ENCODE measurements at regions not wholly inside any gene's neighbourhood (a gene's known extent, or its start where the extent isn't known, plus 50 kb on each side); places are given as distances from the start of the nearest gene placed in this dataset.
"Not testable (repeated sequence)": the region's sequence is repeated elsewhere in the genome, so short reads cannot be mapped to it uniquely, and the experiment has no call there.

DNA sequence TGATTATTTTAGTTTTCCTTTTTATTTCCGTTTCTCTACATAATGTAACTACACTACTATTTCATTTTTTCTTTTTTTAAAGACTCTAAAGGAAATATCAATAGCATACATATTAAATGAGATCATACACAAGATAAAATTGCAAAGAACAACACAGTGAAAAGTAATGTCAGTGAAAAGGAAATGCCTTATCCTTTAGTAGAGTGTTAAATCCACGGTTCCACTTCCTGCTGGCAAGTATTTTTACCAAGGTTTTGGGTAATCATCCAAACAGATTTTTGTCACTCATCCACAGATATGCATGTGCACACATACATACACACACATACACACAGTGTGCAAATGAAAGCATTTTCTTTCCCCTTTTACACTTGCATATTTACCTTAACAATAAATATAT is 548.9 kb downstream of the PPP4R3C start:
- H3K4me3 Mint-ChIP-seq, result no peak overlapping the region

DNA sequence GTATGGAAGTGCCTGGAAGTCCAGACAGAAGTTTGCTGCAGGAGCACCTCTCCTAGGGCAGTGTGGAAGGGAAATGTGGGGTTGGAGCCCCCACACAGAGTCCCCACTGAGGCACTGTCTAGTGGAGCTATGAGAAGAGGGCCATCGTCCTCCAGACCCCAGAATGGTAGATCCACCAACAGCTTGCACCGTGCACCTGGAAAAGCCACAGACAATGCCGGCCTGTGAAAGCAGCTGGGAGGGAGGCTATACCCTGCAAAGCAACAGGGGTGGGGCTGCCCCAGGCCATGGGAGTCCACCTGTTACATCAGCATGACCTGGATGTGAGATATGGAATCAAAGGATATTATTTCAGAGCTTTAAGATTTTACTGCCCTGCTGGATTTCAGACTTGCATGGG is 551.4 kb downstream of the PPP4R3C start:
- not testable (repeated sequence) for H3K4me1 ChIP-seq; H4K20me1 ChIP-seq (ENCODE audit: low read depth); DNase-seq (ENCODE audit: low spot score); H3K9ac ChIP-seq; H3K27me3 Mint-ChIP-seq (ENCODE audit: insufficient read depth, low read depth); H3K9me3 ChIP-seq (ENCODE audit: low read depth); H3K79me2 ChIP-seq (ENCODE audit: low read depth); H3K4me1 Mint-ChIP-seq; H3K27me3 ChIP-seq; H3K27ac Mint-ChIP-seq; H3K36me3 ChIP-seq; H3K9me3 Mint-ChIP-seq; H3K27ac ChIP-seq; H3K4me3 Mint-ChIP-seq; H3K4me3 ChIP-seq; H3K4me2 ChIP-seq; H2AFZ ChIP-seq (replicated peaks); H3F3A ChIP-seq (ENCODE audit: low read depth); H3K36me3 Mint-ChIP-seq

More for the DNA sequence above, 548.9 kb downstream of the PPP4R3C start:
- H3K4me3 ChIP-seq, result no peak overlapping the region
- peaks cover 2% of the 10 kb centered on the region for H3K9me3 Mint-ChIP-seq
- no peaks in the 10 kb centered on the region for H3K36me3 ChIP-seq
- H2AFZ ChIP-seq (replicated peaks), result no peak overlapping the region
- no peaks in the 10 kb centered on the region for H3K4me1 Mint-ChIP-seq
- H3K27ac ChIP-seq, result no peak overlapping the region
- H3K4me1 ChIP-seq, result no peaks in the 10 kb centered on the region
- no peak overlapping the region for H3K27ac Mint-ChIP-seq
- H3K27me3 Mint-ChIP-seq (ENCODE audit: insufficient read depth, low read depth), result no peaks in the 10 kb centered on the region
- no peak overlapping the region for H3K9ac ChIP-seq
- H4K20me1 ChIP-seq (ENCODE audit: low read depth), result no peaks in the 10 kb centered on the region
- H3K36me3 Mint-ChIP-seq, result no peaks in the 10 kb centered on the region
- H3K4me2 ChIP-seq, result no peak overlapping the region
- no peaks in the 10 kb centered on the region for H3F3A ChIP-seq (ENCODE audit: low read depth)
- H3K79me2 ChIP-seq (ENCODE audit: low read depth), result no peaks in the 10 kb centered on the region
- H3K9me3 ChIP-seq (ENCODE audit: low read depth), result peaks cover 9% of the 10 kb centered on the region
- TF ChIP-seq, protein P1, sequence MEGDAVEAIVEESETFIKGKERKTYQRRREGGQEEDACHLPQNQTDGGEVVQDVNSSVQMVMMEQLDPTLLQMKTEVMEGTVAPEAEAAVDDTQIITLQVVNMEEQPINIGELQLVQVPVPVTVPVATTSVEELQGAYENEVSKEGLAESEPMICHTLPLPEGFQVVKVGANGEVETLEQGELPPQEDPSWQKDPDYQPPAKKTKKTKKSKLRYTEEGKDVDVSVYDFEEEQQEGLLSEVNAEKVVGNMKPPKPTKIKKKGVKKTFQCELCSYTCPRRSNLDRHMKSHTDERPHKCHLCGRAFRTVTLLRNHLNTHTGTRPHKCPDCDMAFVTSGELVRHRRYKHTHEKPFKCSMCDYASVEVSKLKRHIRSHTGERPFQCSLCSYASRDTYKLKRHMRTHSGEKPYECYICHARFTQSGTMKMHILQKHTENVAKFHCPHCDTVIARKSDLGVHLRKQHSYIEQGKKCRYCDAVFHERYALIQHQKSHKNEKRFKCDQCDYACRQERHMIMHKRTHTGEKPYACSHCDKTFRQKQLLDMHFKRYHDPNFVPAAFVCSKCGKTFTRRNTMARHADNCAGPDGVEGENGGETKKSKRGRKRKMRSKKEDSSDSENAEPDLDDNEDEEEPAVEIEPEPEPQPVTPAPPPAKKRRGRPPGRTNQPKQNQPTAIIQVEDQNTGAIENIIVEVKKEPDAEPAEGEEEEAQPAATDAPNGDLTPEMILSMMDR (IDR thresholded peaks at IDR 0.05), result no peak
- no peak for TF ChIP-seq EZH2 (IDR thresholded peaks at IDR 0.05)
- no peaks in the 10 kb centered on the region for H3K27me3 ChIP-seq
- no peak for DNase-seq (ENCODE audit: low spot score)

DNA sequence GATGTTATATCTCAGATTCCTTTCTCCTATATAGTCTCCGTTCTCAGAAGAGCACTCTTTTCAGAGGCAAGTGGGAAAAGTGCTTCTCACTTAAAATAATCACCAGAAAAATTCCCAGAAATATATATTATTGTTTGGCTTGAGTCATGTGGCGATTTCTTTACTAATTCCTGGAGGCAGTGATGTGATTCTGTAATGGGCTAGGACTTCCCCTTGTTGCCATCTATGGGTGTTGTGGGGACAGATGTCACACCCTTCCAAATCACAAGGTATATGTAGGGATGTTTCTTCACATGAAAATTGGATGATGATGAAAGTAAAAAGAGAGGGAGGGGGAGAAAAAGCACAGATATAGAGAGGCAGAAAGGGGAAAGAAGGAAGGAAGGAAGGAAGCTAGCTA is 553.4 kb downstream of the PPP4R3C start:
- H3K4me3 ChIP-seq, result no peak overlapping the region
- no peaks in the 10 kb centered on the region for H3K79me2 ChIP-seq (ENCODE audit: low read depth)
- no peak overlapping the region for H3K4me2 ChIP-seq
- H4K20me1 ChIP-seq (ENCODE audit: low read depth), result no peaks in the 10 kb centered on the region
- no peak overlapping the region for H3K9ac ChIP-seq
- no peaks in the 10 kb centered on the region for H3K27me3 ChIP-seq
- no peaks in the 10 kb centered on the region for H3K36me3 ChIP-seq
- no peaks in the 10 kb centered on the region for H3K9me3 Mint-ChIP-seq
- no peaks in the 10 kb centered on the region for H3K27me3 Mint-ChIP-seq (ENCODE audit: insufficient read depth, low read depth)
- no peaks in the 10 kb centered on the region for H3F3A ChIP-seq (ENCODE audit: low read depth)
- H3K9me3 ChIP-seq (ENCODE audit: low read depth), result peaks cover 9% of the 10 kb centered on the region
- no peak overlapping the region for H3K27ac Mint-ChIP-seq
- no peak overlapping the region for H3K27ac ChIP-seq
- no peak for DNase-seq (ENCODE audit: low spot score)
- no peaks in the 10 kb centered on the region for H3K4me1 ChIP-seq
- TF ChIP-seq EZH2 (IDR thresholded peaks at IDR 0.05) (no peak), EZH2phosphoT487 (IDR thresholded peaks at IDR 0.05) (no peak)
- TF ChIP-seq, protein P1 (IDR thresholded peaks at IDR 0.05), result no peak
- no peak overlapping the region for H2AFZ ChIP-seq (replicated peaks)
- H3K4me1 Mint-ChIP-seq, result no peaks in the 10 kb centered on the region
- H3K36me3 Mint-ChIP-seq, result no peaks in the 10 kb centered on the region
- no peak overlapping the region for H3K4me3 Mint-ChIP-seq

DNA sequence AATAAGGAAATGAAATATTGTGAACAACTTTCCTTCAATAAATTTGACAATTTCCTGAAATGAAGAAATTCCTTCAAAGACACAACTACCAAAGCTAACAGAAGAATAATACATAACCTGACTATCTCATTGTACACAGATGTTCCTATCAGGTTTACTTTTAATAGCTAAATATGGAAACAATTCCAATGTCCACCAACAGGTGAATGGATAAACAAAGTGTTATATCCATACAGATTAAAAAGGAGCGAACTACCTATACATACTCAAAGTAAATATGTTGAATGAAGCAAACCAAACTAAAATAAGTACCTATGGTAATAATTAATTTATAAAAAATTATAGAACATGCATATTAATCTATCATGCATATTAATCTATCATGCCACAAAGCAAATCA is 554.9 kb downstream of the PPP4R3C start:
- Histone ChIP-seq H3K4me3 (no peak overlapping the region), H4K20me1 (ENCODE audit: low read depth) (no peaks in the 10 kb centered on the region), H3K27me3 (no peaks in the 10 kb centered on the region), H3K79me2 (ENCODE audit: low read depth) (no peaks in the 10 kb centered on the region), H3K36me3 (no peaks in the 10 kb centered on the region), H3K4me2 (no peak overlapping the region), H3K9ac (no peak overlapping the region), H3K4me1 (no peaks in the 10 kb centered on the region), H3K27ac (no peak overlapping the region), H3F3A (ENCODE audit: low read depth) (no peaks in the 10 kb centered on the region), H3K9me3 (ENCODE audit: low read depth) (no peaks in the 10 kb centered on the region), H2AFZ (replicated peaks) (no peak overlapping the region)
- no peaks in the 10 kb centered on the region for H3K4me1 Mint-ChIP-seq
- H3K27me3 Mint-ChIP-seq (ENCODE audit: insufficient read depth, low read depth), result no peaks in the 10 kb centered on the region
- TF ChIP-seq EZH2phosphoT487 (IDR thresholded peaks at IDR 0.05) (no peak), EZH2 (IDR thresholded peaks at IDR 0.05) (no peak)
- TF ChIP-seq, protein P1 (IDR thresholded peaks at IDR 0.05), result no peak
- DNase-seq (ENCODE audit: low spot score), result no peak
- H3K36me3 Mint-ChIP-seq, result no peaks in the 10 kb centered on the region
- H3K27ac Mint-ChIP-seq, result no peak overlapping the region
- no peaks in the 10 kb centered on the region for H3K9me3 Mint-ChIP-seq
- no peak overlapping the region for H3K4me3 Mint-ChIP-seq

Measured in neural progenitor cell (in vitro differentiated cells).